Mesenchymal stem cell (in vitro differentiated cells and primary cell): ENCODE measurements at regions not wholly inside any gene's neighbourhood (a gene's known extent, or its start where the extent isn't known, plus 50 kb on each side); places are given as distances from the start of the nearest gene placed in this dataset.

Experiments used
- DNase-seq: peaks from one replicate; pipeline ENCODE4 v3.0.0-alpha.2; 2013
- H2AFZ ChIP-seq: one replicate; pipeline ENCODE4 v1.6.1; 2013; ENCODE audit warnings: low read depth, mild to moderate bottlenecking, control low read depth, inconsistent platforms, low read length, moderate library complexity
- H2AK5ac ChIP-seq: 2 replicates; pipeline ENCODE4 v1.6.1; 2013; ENCODE audit warnings: low read length, moderate library complexity, mild to moderate bottlenecking, inconsistent platforms; ENCODE audit not compliant: severe bottlenecking
- H2BK120ac ChIP-seq: one replicate; pipeline ENCODE4 v1.6.1; 2013; ENCODE audit warnings: low read depth, mild to moderate bottlenecking, inconsistent platforms, low read length, moderate library complexity
- H2BK12ac ChIP-seq, 2 experiments: one replicate each; pipeline ENCODE4 v1.6.1; 2013; ENCODE audit warnings: inconsistent platforms in 2 of 2, low read length in 2 of 2, mild to moderate bottlenecking in 2 of 2, moderate library complexity in 2 of 2, control low read depth in 1 of 2
- H2BK15ac ChIP-seq: one replicate; pipeline ENCODE4 v1.6.1; 2013; ENCODE audit warnings: mild to moderate bottlenecking, low read depth, inconsistent platforms; ENCODE audit not compliant: poor library complexity, severe bottlenecking
- H2BK5ac ChIP-seq: 2 replicates; pipeline ENCODE4 v1.6.1; 2013; ENCODE audit warnings: low read depth, mild to moderate bottlenecking, low read length, control low read depth, inconsistent platforms; ENCODE audit not compliant: poor library complexity, severe bottlenecking
- H3K14ac ChIP-seq, 2 experiments: one replicate each; pipeline ENCODE4 v1.6.1; 2013; ENCODE audit warnings: inconsistent platforms in 2 of 2, low read length in 2 of 2, control low read depth in 1 of 2, mild to moderate bottlenecking in 1 of 2, moderate library complexity in 1 of 2
- H3K18ac ChIP-seq, 2 experiments: one replicate each; pipeline ENCODE4 v1.6.1; 2013; ENCODE audit warnings: inconsistent platforms in 2 of 2, low read length in 2 of 2, control low read depth in 1 of 2, low read depth in 1 of 2, mild to moderate bottlenecking in 1 of 2
- H3K23ac ChIP-seq, 2 experiments: one replicate each; pipeline ENCODE4 v1.6.1; 2013; ENCODE audit warnings: inconsistent platforms in 2 of 2, low read length in 2 of 2, mild to moderate bottlenecking in 2 of 2, moderate library complexity in 2 of 2, control low read depth in 1 of 2
- H3K27ac ChIP-seq: 2 replicates; pipeline ENCODE4 v1.5.1; 2013; ENCODE audit warnings: mild to moderate bottlenecking, moderate library complexity, low read length, control low read depth, inconsistent platforms; ENCODE audit not compliant: poor library complexity, severe bottlenecking
- H3K27me3 ChIP-seq, 2 experiments: 2 replicates each; pipeline versions ENCODE4 v1.6.1 to v1.7.0; 2013; ENCODE audit warnings: low read length in 2 of 2, mild to moderate bottlenecking in 2 of 2, moderate library complexity in 2 of 2, control low read depth in 1 of 2, inconsistent platforms in 1 of 2; ENCODE audit not compliant: control insufficient read depth in 1 of 2, insufficient read depth in 1 of 2
- H3K36me3 ChIP-seq, 2 experiments: 2 replicates each; pipeline versions ENCODE4 v1.6.1 to v1.7.0; 2013; ENCODE audit warnings: low read length in 2 of 2, control low read depth in 1 of 2, inconsistent platforms in 1 of 2, low read depth in 1 of 2, mild to moderate bottlenecking in 1 of 2; ENCODE audit not compliant: insufficient read depth in 2 of 2, control insufficient read depth in 1 of 2
- H3K4ac ChIP-seq, 2 experiments: one replicate each; pipeline ENCODE4 v1.6.1; 2013; ENCODE audit warnings: inconsistent platforms in 2 of 2, low read length in 2 of 2, mild to moderate bottlenecking in 2 of 2, moderate library complexity in 2 of 2, control low read depth in 1 of 2, low read depth in 1 of 2
- H3K4me1 ChIP-seq: 2 replicates; pipeline ENCODE4 v1.6.1; 2013; ENCODE audit warnings: low read depth, low read length, control low read depth; ENCODE audit not compliant: control insufficient read depth, insufficient read depth
- H3K4me2 ChIP-seq: 2 replicates; pipeline ENCODE4 v1.6.1; 2013; ENCODE audit warnings: low read length, mild to moderate bottlenecking, inconsistent platforms; ENCODE audit not compliant: poor library complexity, severe bottlenecking
- H3K4me3 ChIP-seq, 2 experiments: 2 replicates each; pipeline versions ENCODE4 v1.5.1 to v1.7.0; 2013; ENCODE audit warnings: low read length in 2 of 2, mild to moderate bottlenecking in 2 of 2, control low read depth in 1 of 2, low read depth in 1 of 2; ENCODE audit not compliant: insufficient read depth in 1 of 2
- H3K79me1 ChIP-seq: replicated peaks from 2 replicates; pipeline ENCODE4 v1.6.1; 2013; ENCODE audit warnings: mild to moderate bottlenecking, control low read depth, low read length, inconsistent platforms; ENCODE audit not compliant: poor library complexity, severe bottlenecking
- H3K9ac ChIP-seq: 2 replicates; pipeline ENCODE4 v1.7.0; 2013; ENCODE audit warnings: mild to moderate bottlenecking, low read length, moderate library complexity
- H3K9me3 ChIP-seq: 2 replicates; pipeline ENCODE4 v1.7.0; 2013; ENCODE audit warnings: mild to moderate bottlenecking, low read length; ENCODE audit not compliant: control insufficient read depth
- H4K8ac ChIP-seq: one replicate; pipeline ENCODE4 v1.6.1; 2013; ENCODE audit warnings: inconsistent platforms, mild to moderate bottlenecking, low read length, moderate library complexity
- H4K91ac ChIP-seq: one replicate; pipeline ENCODE4 v1.6.1; 2013; ENCODE audit warnings: mild to moderate bottlenecking, low read length, inconsistent platforms
- WGBS: methylation state at CpG from one replicate; pipeline ENCODE4 v1.1.7; 2013; ENCODE audit warnings: mixed read lengths; 5-methylcytosine and 5-hydroxymethylcytosine counted together

GRCh38 chr5:68795190-68795589 is 298.6 kb upstream of the SLC30A5 start:
- no peak overlapping the region for H2AFZ ChIP-seq
- no peak overlapping the region for H3K18ac ChIP-seq
- no peak overlapping the region for H3K14ac ChIP-seq
- no peak overlapping the region for H3K9ac ChIP-seq
- no peaks in the 10 kb centered on the region for H3K36me3 ChIP-seq
- DNase-seq = no peak
- H3K9me3 ChIP-seq = no peaks in the 10 kb centered on the region
- no peaks in the 10 kb centered on the region for H3K4me1 ChIP-seq
- H3K27ac ChIP-seq = no peak overlapping the region
- WGBS = 86% methylated on average over 4 of the region's 6 CpGs
- no peak overlapping the region for H2BK15ac ChIP-seq
- no peak overlapping the region for H2BK12ac ChIP-seq
- no peak overlapping the region for H4K91ac ChIP-seq
- H3K4me2 ChIP-seq = no peak overlapping the region
- no peak overlapping the region for H4K8ac ChIP-seq
- H3K27me3 ChIP-seq = no peaks in the 10 kb centered on the region
- no peak overlapping the region for H2BK120ac ChIP-seq
- H2AK5ac ChIP-seq = no peak overlapping the region
- H3K23ac ChIP-seq = no peak overlapping the region
- no peak overlapping the region for H3K4ac ChIP-seq
- H2BK5ac ChIP-seq = no peak overlapping the region
- no peaks in the 10 kb centered on the region for H3K79me1 ChIP-seq
- no peak overlapping the region for H3K4me3 ChIP-seq

- no peaks in the 10 kb centered on the region for H3K36me3 ChIP-seq
- H3K27ac ChIP-seq = no peak overlapping the region
- no peak overlapping the region for H3K18ac ChIP-seq
- no peak overlapping the region for H3K4me2 ChIP-seq
- H2BK12ac ChIP-seq = no peak overlapping the region
- no peak overlapping the region for H2BK120ac ChIP-seq
- H4K91ac ChIP-seq = no peak overlapping the region
- DNase-seq = no peak
- no peak overlapping the region for H2AFZ ChIP-seq
- no peak overlapping the region for H3K9ac ChIP-seq
- no peaks in the 10 kb centered on the region for H3K4me1 ChIP-seq
- H3K4ac ChIP-seq = no peak overlapping the region
- H2AK5ac ChIP-seq = no peak overlapping the region
- WGBS = 97% methylated on average over 2 of the region's 2 CpGs
- H3K27me3 ChIP-seq = no peaks in the 10 kb centered on the region
- peaks cover 11% of the 10 kb centered on the region for H3K9me3 ChIP-seq
- H2BK5ac ChIP-seq = no peak overlapping the region
- H3K79me1 ChIP-seq = no peaks in the 10 kb centered on the region
- H3K14ac ChIP-seq = no peak overlapping the region
- H4K8ac ChIP-seq = no peak overlapping the region
- no peak overlapping the region for H3K4me3 ChIP-seq
- H3K23ac ChIP-seq = no peak overlapping the region
- H2BK15ac ChIP-seq = no peak overlapping the region
Observed at GRCh38 chr5:68798877-68799843, 294.7 kb upstream of the SLC30A5 start.

GRCh38 chr5:68802430-68802829 is 291.4 kb upstream of the SLC30A5 start:
- H3K4me3 ChIP-seq = no peak overlapping the region
- DNase-seq = no peak

GRCh38 chr5:68803881-68804319 is 289.9 kb upstream of the SLC30A5 start:
- no peak overlapping the region for H4K91ac ChIP-seq
- no peak overlapping the region for H2BK12ac ChIP-seq
- H3K23ac ChIP-seq = no peak overlapping the region
- no peak overlapping the region for H2BK5ac ChIP-seq
- H3K14ac ChIP-seq = no peak overlapping the region
- H3K4ac ChIP-seq = no peak overlapping the region
- H3K9me3 ChIP-seq = peaks cover 27% of the 10 kb centered on the region
- H3K36me3 ChIP-seq = no peaks in the 10 kb centered on the region
- H3K79me1 ChIP-seq = no peaks in the 10 kb centered on the region
- H4K8ac ChIP-seq = no peak overlapping the region
- DNase-seq = no peak
- 86% methylated on average over 7 of the region's 7 CpGs for WGBS
- no peak overlapping the region for H2BK120ac ChIP-seq
- no peaks in the 10 kb centered on the region for H3K4me1 ChIP-seq
- H3K27ac ChIP-seq = no peak overlapping the region
- no peak overlapping the region for H2AK5ac ChIP-seq
- no peak overlapping the region for H3K18ac ChIP-seq
- no peaks in the 10 kb centered on the region for H3K27me3 ChIP-seq
- H3K9ac ChIP-seq = no peak overlapping the region
- no peak overlapping the region for H2BK15ac ChIP-seq
- no peak overlapping the region for H2AFZ ChIP-seq
- H3K4me2 ChIP-seq = no peak overlapping the region
- H3K4me3 ChIP-seq = no peak overlapping the region

More at GRCh38 chr5:68802430-68802829, 291.4 kb upstream of the SLC30A5 start:
- H2AFZ ChIP-seq = no peak overlapping the region
- H3K27me3 ChIP-seq = no peaks in the 10 kb centered on the region
- H3K4me1 ChIP-seq = no peaks in the 10 kb centered on the region
- no peak overlapping the region for H3K4ac ChIP-seq
- H3K14ac ChIP-seq = no peak overlapping the region
- H3K9me3 ChIP-seq = peaks cover 27% of the 10 kb centered on the region
- H4K8ac ChIP-seq = no peak overlapping the region
- no peak overlapping the region for H3K27ac ChIP-seq
- H2BK120ac ChIP-seq = no peak overlapping the region
- no peak overlapping the region for H2BK5ac ChIP-seq
- H2BK15ac ChIP-seq = no peak overlapping the region
- no peak overlapping the region for H3K23ac ChIP-seq
- no peak overlapping the region for H2AK5ac ChIP-seq
- no peak overlapping the region for H3K4me2 ChIP-seq
- 77% methylated on average over 2 of the region's 2 CpGs for WGBS
- H3K18ac ChIP-seq = no peak overlapping the region
- no peak overlapping the region for H3K9ac ChIP-seq
- no peak overlapping the region for H4K91ac ChIP-seq
- no peaks in the 10 kb centered on the region for H3K36me3 ChIP-seq
- no peaks in the 10 kb centered on the region for H3K79me1 ChIP-seq
- H2BK12ac ChIP-seq = no peak overlapping the region
